Glutamatergic neuron (in vitro differentiated cells): ENCODE measurements at regions not wholly inside any gene's neighbourhood (a gene's known extent, or its start where the extent isn't known, plus 50 kb on each side); places are given as distances from the start of the nearest gene placed in this dataset.

Experiments used
- DNase-seq: peaks from one replicate; pipeline ENCODE4 v3.0.0; 2022
- H3K27ac Mint-ChIP-seq: one replicate; pipeline ENCODE4 v1.8.0; 2020; ENCODE audit warnings: mild to moderate bottlenecking, mixed read lengths, inconsistent platforms; ENCODE audit not compliant: unreplicated experiment
- H3K27me3 Mint-ChIP-seq: one replicate; pipeline ENCODE4 v1.8.0; 2020; ENCODE audit warnings: mild to moderate bottlenecking, moderate library complexity, mixed read lengths, inconsistent platforms; ENCODE audit not compliant: unreplicated experiment
- H3K36me3 Mint-ChIP-seq: one replicate; pipeline ENCODE4 v1.8.0; 2020; ENCODE audit warnings: mild to moderate bottlenecking, mixed read lengths, inconsistent platforms; ENCODE audit not compliant: unreplicated experiment
- H3K4me1 Mint-ChIP-seq: one replicate; pipeline ENCODE4 v1.8.0; 2020; ENCODE audit warnings: mild to moderate bottlenecking, low read depth, mixed read lengths, inconsistent platforms; ENCODE audit not compliant: unreplicated experiment
- H3K4me3 Mint-ChIP-seq: one replicate; pipeline ENCODE4 v1.8.0; 2020; ENCODE audit warnings: mild to moderate bottlenecking, mixed read lengths, inconsistent platforms; ENCODE audit not compliant: unreplicated experiment
- H3K9me3 Mint-ChIP-seq: one replicate; pipeline ENCODE4 v1.8.0; 2020; ENCODE audit warnings: mild to moderate bottlenecking, moderate library complexity, mixed read lengths, inconsistent platforms; ENCODE audit not compliant: unreplicated experiment
- CTCF ChIP-seq: fragments of 200-600 bp; sonication (generic); IDR thresholded peaks from one replicate; pipeline ENCODE4 v1.5.0; 2021; ENCODE audit not compliant: partially characterized antibody, unreplicated experiment

- Mint-ChIP-seq H3K27ac (no peak overlapping the region), H3K9me3 (peaks cover 2% of the 10 kb centered on the region), H3K27me3 (peaks cover 3% of the 10 kb centered on the region), H3K36me3 (peaks cover 12% of the 10 kb centered on the region), H3K4me3 (no peak overlapping the region), H3K4me1 (peaks cover 17% of the 10 kb centered on the region)
- no peak for DNase-seq
- no peak for TF ChIP-seq CTCF
Measured at GRCh38 chr7:15860264-15860949, 173.9 kb upstream of the MEOX2 start.

GRCh38 chr7:15857026-15857425 is 170.5 kb upstream of the MEOX2 start:
- Mint-ChIP-seq H3K27ac (peak overlapping the region; percentile 49), H3K36me3 (peaks cover 7% of the 10 kb centered on the region), H3K4me3 (no peak overlapping the region), H3K9me3 (peaks cover 2% of the 10 kb centered on the region), H3K27me3 (peaks cover 3% of the 10 kb centered on the region), H3K4me1 (peaks cover 40% of the 10 kb centered on the region)
- DNase-seq, result no peak
- no peak for TF ChIP-seq CTCF

GRCh38 chr7:15856311-15856710 is 169.8 kb upstream of the MEOX2 start:
- H3K36me3 Mint-ChIP-seq, result peaks cover 7% of the 10 kb centered on the region
- DNase-seq, result no peak

GRCh38 chr7:15855525-15856109 is 169.1 kb upstream of the MEOX2 start:
- Mint-ChIP-seq H3K4me1 (peaks cover 47% of the 10 kb centered on the region), H3K9me3 (peaks cover 3% of the 10 kb centered on the region), H3K27ac (peak overlapping the region; percentile 87), H3K27me3 (peaks cover 4% of the 10 kb centered on the region), H3K4me3 (peak overlapping the region; percentile 60), H3K36me3 (peaks cover 7% of the 10 kb centered on the region)
- TF ChIP-seq CTCF, result no peak
- no peak for DNase-seq

More at GRCh38 chr7:15856311-15856710, 169.8 kb upstream of the MEOX2 start:
- H3K4me1 Mint-ChIP-seq, result peaks cover 45% of the 10 kb centered on the region
- no peak for TF ChIP-seq CTCF
- peaks cover 3% of the 10 kb centered on the region for H3K9me3 Mint-ChIP-seq
- H3K27me3 Mint-ChIP-seq, result peaks cover 3% of the 10 kb centered on the region
- H3K4me3 Mint-ChIP-seq, result peak overlapping the region; percentile 60
- H3K27ac Mint-ChIP-seq, result peak overlapping the region; percentile 87

GRCh38 chr7:15854841-15855524 is 168.5 kb upstream of the MEOX2 start:
- DNase-seq, result no peak
- Mint-ChIP-seq H3K27me3 (peaks cover 4% of the 10 kb centered on the region), H3K4me1 (peaks cover 53% of the 10 kb centered on the region), H3K9me3 (peaks cover 3% of the 10 kb centered on the region), H3K4me3 (peak overlapping the region; percentile 60), H3K27ac (peak overlapping the region; percentile 87), H3K36me3 (peaks cover 7% of the 10 kb centered on the region)
- no peak for TF ChIP-seq CTCF
